Keratinocyte (primary cell): ENCODE measurements at regions not wholly inside any gene's neighbourhood (a gene's known extent, or its start where the extent isn't known, plus 50 kb on each side); places are given as distances from the start of the nearest gene placed in this dataset.

ENCODE experiments used
- EZH2 ChIP-seq: IDR thresholded peaks from one replicate; pipeline ENCODE4 v1.6.1; 2012; ENCODE audit warnings: inconsistent platforms, mild to moderate bottlenecking, low read length, moderate library complexity
- TF ChIP-seq, protein P1 (sequence below), 3 experiments: IDR thresholded peaks in 1 of 3; conservative IDR thresholded peaks in 1 of 3; optimal IDR thresholded peaks in 1 of 3; 2 replicates in 2 of 3; 3 replicates in 1 of 3; pipeline versions ENCODE3 to v1.5.1; 2011; ENCODE audit warnings: low read length in 3 of 3, mild to moderate bottlenecking in 3 of 3, moderate library complexity in 2 of 3, control low read depth in 1 of 3, inconsistent platforms in 1 of 3; ENCODE audit not compliant: insufficient read depth in 2 of 3; ENCODE audit errors: extremely low read depth in 1 of 3

DNA sequence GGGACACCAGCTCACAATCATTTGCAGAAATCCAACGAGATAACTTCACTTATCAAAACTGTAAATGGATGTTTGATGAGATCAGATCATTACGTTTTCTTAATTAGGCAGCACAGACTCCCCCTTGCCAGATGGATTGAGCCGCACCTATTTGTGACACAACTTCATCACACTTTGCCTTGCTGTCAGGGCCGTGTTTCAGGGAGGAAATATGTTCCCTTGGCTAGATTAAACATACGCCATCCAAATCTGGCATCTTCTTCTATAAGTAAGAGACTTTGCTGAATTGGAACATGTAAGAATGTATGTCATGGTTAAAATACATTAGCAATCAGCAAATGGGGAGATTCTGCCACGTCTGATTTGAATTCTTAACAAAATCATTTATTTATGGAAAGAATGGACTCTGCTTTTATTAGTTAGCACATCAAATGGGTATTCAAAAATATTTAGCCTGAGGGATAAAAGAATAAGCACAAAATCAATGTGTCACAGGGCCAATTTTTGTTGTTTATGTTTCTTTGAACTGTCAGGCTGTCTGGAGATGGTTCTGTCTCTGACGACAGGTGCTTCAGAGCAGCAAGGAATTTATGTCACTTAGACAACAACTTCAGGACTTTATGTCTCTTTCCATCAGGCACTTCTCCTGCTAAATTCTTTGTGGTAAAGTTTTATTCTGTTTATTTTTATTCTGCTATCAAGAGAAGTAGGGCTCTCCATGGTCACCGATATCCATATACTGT is 326.1 kb upstream of the NCAM1 start:
- TF ChIP-seq, protein P1, sequence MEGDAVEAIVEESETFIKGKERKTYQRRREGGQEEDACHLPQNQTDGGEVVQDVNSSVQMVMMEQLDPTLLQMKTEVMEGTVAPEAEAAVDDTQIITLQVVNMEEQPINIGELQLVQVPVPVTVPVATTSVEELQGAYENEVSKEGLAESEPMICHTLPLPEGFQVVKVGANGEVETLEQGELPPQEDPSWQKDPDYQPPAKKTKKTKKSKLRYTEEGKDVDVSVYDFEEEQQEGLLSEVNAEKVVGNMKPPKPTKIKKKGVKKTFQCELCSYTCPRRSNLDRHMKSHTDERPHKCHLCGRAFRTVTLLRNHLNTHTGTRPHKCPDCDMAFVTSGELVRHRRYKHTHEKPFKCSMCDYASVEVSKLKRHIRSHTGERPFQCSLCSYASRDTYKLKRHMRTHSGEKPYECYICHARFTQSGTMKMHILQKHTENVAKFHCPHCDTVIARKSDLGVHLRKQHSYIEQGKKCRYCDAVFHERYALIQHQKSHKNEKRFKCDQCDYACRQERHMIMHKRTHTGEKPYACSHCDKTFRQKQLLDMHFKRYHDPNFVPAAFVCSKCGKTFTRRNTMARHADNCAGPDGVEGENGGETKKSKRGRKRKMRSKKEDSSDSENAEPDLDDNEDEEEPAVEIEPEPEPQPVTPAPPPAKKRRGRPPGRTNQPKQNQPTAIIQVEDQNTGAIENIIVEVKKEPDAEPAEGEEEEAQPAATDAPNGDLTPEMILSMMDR (optimal IDR thresholded peaks at IDR 0.05 in 1 of 3, IDR thresholded peaks at IDR 0.05 in 1 of 3, conservative IDR thresholded peaks at IDR 0.05 in 1 of 3; ENCODE audit: extremely low read depth in 1 of 3, insufficient read depth in 2 of 3, low read length in 3 of 3), result no peak
- TF ChIP-seq EZH2, result no peak
